Upper lobe of left lung (tissue), 4 donors: ENCODE measurements at regions not wholly inside any gene's neighbourhood (a gene's known extent, or its start where the extent isn't known, plus 50 kb on each side); places are given as distances from the start of the nearest gene placed in this dataset.

ENCODE experiments used
- CTCF ChIP-seq, 6 experiments: fragments of 450-650 bp in 4 of 6; fragments of 200-600 bp in 2 of 6; sonication (generic) in 2 of 6; IDR thresholded peaks; one replicate each; pipeline ENCODE4 v1.5.1; 2016 to 2019; ENCODE audit warnings: antibody characterized with exemption in 6 of 6
- POLR2A ChIP-seq, 4 donors: fragments of 450-650 bp; IDR thresholded peaks; one replicate each; pipeline ENCODE4 v1.5.1; 2016 to 2017; ENCODE audit warnings: antibody characterized with exemption in 4 of 4, mild to moderate bottlenecking in 2 of 4

DNA sequence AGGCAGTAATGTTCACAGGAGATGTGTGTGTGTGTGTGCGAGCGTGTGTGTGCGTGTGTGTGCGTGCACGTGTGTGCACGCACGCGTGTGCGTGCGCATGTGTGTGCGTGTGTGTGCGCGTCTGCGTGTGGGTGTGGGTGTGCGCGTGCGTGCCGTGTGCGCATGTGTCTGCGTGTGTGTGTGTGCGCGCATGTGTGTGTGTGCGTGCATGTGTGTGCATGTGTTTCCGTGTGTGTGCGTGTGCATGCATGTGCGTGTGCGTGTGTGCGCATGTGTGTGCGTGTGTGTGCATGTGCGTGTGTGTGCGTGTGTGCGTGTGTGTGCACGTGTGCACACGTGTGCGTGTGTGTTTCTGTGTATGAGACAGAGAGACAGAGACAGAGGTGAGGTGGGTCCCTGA lies 136.0 kb upstream of the CST7 start:
- TF ChIP-seq CTCF (IDR thresholded peaks at IDR 0.05): no peak
- TF ChIP-seq POLR2A (IDR thresholded peaks at IDR 0.05): no peak
